ENCODE measurements at regions not wholly inside any gene's neighbourhood (a gene's known extent, or its start where the extent isn't known, plus 50 kb on each side); places are given as distances from the start of the nearest gene placed in this dataset.

DNA sequence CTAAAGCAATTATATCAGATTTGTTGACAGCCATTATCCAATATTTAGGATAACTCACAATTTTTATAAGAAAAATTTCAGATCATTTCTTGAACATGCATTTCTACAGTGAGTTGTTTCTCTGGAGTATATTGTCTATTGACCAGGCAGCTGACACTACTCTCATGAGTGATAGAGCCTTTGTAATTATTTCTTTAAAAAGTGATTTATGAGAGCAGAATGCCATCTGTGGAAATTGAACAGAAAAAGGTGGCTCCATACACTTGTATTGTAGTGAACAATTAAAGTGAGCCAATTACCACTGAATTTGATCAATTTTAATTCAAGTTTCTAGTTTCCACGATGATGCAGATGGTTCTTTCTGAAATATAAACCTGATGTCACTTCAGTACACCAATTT is 855.4 kb downstream of the TAF11L14 start:
- no peaks in the 10 kb centered on the region for H3K4me1 ChIP-seq (ENCODE audit: control insufficient read depth in 1 of 2, insufficient read depth in 1 of 2, low read depth in 1 of 2, low read length in 1 of 2)
- H3K9me3 ChIP-seq, result no peaks in the 10 kb centered on the region
- no peaks in the 10 kb centered on the region for H3K27me3 ChIP-seq
- H3K36me3 ChIP-seq, result no peaks in the 10 kb centered on the region
- no peak overlapping the region for H3K4me3 ChIP-seq (ENCODE audit: low read depth in 1 of 2, low read length in 1 of 2)
- H3K27ac ChIP-seq, result no peak overlapping the region
- TF ChIP-seq, protein P1, sequence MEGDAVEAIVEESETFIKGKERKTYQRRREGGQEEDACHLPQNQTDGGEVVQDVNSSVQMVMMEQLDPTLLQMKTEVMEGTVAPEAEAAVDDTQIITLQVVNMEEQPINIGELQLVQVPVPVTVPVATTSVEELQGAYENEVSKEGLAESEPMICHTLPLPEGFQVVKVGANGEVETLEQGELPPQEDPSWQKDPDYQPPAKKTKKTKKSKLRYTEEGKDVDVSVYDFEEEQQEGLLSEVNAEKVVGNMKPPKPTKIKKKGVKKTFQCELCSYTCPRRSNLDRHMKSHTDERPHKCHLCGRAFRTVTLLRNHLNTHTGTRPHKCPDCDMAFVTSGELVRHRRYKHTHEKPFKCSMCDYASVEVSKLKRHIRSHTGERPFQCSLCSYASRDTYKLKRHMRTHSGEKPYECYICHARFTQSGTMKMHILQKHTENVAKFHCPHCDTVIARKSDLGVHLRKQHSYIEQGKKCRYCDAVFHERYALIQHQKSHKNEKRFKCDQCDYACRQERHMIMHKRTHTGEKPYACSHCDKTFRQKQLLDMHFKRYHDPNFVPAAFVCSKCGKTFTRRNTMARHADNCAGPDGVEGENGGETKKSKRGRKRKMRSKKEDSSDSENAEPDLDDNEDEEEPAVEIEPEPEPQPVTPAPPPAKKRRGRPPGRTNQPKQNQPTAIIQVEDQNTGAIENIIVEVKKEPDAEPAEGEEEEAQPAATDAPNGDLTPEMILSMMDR (IDR thresholded peaks at IDR 0.05), result no peak

DNA sequence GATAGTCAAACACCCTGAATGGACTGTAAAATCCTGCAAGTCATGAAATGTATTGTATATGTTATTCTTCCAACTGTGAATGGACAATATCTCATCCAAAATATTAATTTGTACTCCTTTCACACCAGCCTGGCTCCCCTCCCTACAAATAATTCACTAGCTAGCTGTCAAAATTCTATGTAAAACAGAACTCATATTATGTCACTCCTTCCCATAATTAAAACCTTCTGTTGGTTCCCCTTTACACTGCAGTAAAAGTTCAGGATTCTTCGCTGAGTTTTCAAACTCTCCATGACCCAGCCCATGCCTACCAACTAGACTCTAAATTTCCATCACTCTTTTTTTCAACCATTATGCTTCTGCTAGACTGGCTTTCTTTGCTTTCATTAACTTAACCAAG is 857.1 kb downstream of the TAF11L14 start:
- Histone ChIP-seq H3K36me3 (no peaks in the 10 kb centered on the region), H3K9me3 (no peaks in the 10 kb centered on the region), H3K27ac (no peak overlapping the region), H3K4me1 (ENCODE audit: control insufficient read depth in 1 of 2, insufficient read depth in 1 of 2, low read depth in 1 of 2, low read length in 1 of 2) (no peaks in the 10 kb centered on the region), H3K27me3 (no peaks in the 10 kb centered on the region), H3K4me3 (ENCODE audit: low read depth in 1 of 2, low read length in 1 of 2) (no peak overlapping the region)
- TF ChIP-seq, protein P1 (IDR thresholded peaks at IDR 0.05), result no peak

DNA sequence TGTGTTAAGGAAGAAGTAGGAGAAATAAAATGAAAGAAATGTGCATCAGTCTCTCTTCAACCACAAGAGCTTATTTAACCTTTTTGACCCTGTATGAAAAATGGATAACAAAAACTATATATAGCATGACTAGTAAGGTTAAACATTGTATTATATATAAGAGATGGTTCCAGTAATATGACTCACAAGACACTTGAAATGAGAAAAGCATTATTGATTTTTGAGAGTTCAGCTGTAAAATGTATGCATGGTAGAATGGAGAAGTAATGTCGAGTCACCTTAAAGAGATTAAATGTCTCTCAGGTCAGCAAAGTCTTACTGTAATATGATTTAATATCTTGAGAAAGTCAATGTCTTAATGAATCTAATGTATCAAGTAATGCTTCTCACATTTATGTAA is 860.9 kb downstream of the TAF11L14 start:
- H3K27me3 ChIP-seq, result no peaks in the 10 kb centered on the region
- H3K36me3 ChIP-seq, result no peaks in the 10 kb centered on the region
- TF ChIP-seq, protein P1 (IDR thresholded peaks at IDR 0.05), result no peak

DNA sequence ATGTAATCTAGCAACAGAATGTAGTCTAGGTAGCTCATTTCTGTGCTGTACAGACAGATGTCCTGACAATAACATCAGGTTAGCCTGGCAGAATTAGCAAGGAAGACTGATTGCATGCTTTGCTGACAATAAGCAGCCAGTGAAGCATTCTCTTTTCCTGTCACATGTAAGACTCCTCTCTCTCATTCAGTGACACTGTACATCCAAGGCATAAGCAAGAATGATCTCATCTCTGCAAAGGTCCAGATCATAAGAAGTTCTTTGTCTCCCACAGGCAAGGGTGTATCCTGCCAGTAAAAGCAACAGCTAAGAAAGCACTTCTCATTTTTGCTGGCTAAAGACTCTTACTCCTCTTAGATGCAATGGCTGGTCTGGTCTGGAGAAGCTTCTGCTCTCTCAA is 861.8 kb downstream of the TAF11L14 start:
- Histone ChIP-seq H3K27me3 (no peaks in the 10 kb centered on the region), H3K36me3 (no peaks in the 10 kb centered on the region), H3K9me3 (no peaks in the 10 kb centered on the region), H3K4me1 (ENCODE audit: control insufficient read depth in 1 of 2, insufficient read depth in 1 of 2, low read depth in 1 of 2, low read length in 1 of 2) (no peaks in the 10 kb centered on the region), H3K27ac (no peak overlapping the region), H3K4me3 (ENCODE audit: low read depth in 1 of 2, low read length in 1 of 2) (no peak overlapping the region)
- TF ChIP-seq, protein P1 (IDR thresholded peaks at IDR 0.05), result no peak

More for the DNA sequence above, 860.9 kb downstream of the TAF11L14 start:
- Histone ChIP-seq H3K27ac (no peak overlapping the region), H3K9me3 (no peaks in the 10 kb centered on the region), H3K4me3 (ENCODE audit: low read depth in 1 of 2, low read length in 1 of 2) (no peak overlapping the region), H3K4me1 (ENCODE audit: control insufficient read depth in 1 of 2, insufficient read depth in 1 of 2, low read depth in 1 of 2, low read length in 1 of 2) (no peaks in the 10 kb centered on the region)

DNA sequence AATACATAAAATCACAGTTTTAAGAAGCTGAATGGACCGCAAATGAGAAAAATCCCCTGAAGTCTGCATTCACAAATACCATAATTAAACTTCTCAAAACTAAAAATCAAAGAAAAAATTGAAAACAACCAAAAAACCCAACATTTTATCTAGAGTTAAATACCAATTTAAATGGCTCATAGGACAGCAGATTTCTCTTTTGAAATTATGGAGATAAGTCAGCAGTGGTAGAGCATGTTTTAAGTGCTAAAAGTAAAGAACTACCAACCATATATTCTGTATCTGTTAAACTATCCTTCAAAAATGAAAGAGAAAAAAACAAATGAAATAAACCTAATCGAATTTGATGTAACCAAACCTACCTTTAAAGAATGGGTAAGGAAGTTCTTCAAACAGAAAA is 862.8 kb downstream of the TAF11L14 start:
- Histone ChIP-seq H3K27me3 (no peaks in the 10 kb centered on the region), H3K4me3 (ENCODE audit: low read depth in 1 of 2, low read length in 1 of 2) (no peak overlapping the region), H3K4me1 (ENCODE audit: control insufficient read depth in 1 of 2, insufficient read depth in 1 of 2, low read depth in 1 of 2, low read length in 1 of 2) (no peaks in the 10 kb centered on the region), H3K36me3 (no peaks in the 10 kb centered on the region), H3K27ac (no peak overlapping the region), H3K9me3 (no peaks in the 10 kb centered on the region)
- TF ChIP-seq, protein P1 (IDR thresholded peaks at IDR 0.05), result no peak

DNA sequence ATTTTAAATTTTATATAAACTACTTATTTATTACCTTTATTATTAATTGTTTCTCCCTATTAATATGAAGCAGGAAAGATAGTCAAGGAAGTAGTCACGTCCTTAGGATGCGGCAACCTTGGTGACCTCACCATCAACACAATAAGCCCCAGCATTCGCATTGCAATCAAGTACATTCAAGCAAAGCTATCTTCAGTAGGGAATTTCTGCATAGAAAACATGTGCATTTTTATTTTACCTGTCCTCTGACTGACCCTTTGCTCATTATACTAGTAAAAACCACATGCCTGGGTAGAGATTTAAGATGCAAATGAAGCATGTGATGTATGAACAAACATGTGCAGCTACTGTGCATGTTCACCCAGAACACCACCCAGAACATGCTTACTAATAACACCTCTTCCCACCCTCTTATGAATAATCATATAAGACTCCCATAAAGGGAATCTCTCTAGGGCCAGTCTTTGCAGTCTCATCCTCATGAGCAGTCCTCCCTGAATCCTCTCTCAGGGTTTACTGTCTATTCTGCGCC is 869.6 kb downstream of the TAF11L14 start:
- no peaks in the 10 kb centered on the region for H3K36me3 ChIP-seq
- no peak overlapping the region for H3K4me3 ChIP-seq (ENCODE audit: low read depth in 1 of 2, low read length in 1 of 2)
- H3K27ac ChIP-seq, result no peak overlapping the region
- H3K4me1 ChIP-seq (ENCODE audit: control insufficient read depth in 1 of 2, insufficient read depth in 1 of 2, low read depth in 1 of 2, low read length in 1 of 2), result no peaks in the 10 kb centered on the region
- TF ChIP-seq, protein P1 (IDR thresholded peaks at IDR 0.05), result no peak
- no peaks in the 10 kb centered on the region for H3K27me3 ChIP-seq
- no peaks in the 10 kb centered on the region for H3K9me3 ChIP-seq
